HepG2 (cell line): ENCODE measurements at regions not wholly inside any gene's neighbourhood (a gene's known extent, or its start where the extent isn't known, plus 50 kb on each side); places are given as distances from the start of the nearest gene placed in this dataset.

Experiments used
- ATAC-seq: fragments of 200-7000 bp; cut with Tn5 transposase; 3 replicates; pipeline ENCODE4 v1.9.1; 2020; ENCODE audit warnings: mild to moderate bottlenecking, moderate library complexity
- BruUV-seq: library from RNA; stranded (reverse); fragments of 400-500 nt; replicated peaks from 2 replicates; lab custom pipeline; 2021; lab: Mats Ljungman, UMichigan
- CTCF ChIA-PET: fragments of 300-600 bp; formaldehyde crosslinking; extraction: SDS; loops from one replicate; lab custom pipeline; 2021; ENCODE audit warnings: low total read pairs, inconsistent platforms, low intra/inter-chr PET ratio; lab: Yijun Ruan, JAX
- POLR2A ChIA-PET: fragments of 350-600 bp; sonication (Branson Sonifier 250); formaldehyde crosslinking; loops from one replicate; lab custom pipeline; 2020; ENCODE audit warnings: antibody characterized with exemption, inconsistent platforms; lab: Yijun Ruan, JAX
- DNase-seq: peaks from one replicate; pipeline ENCODE4 v3.0.0-alpha.2; 2015; ENCODE audit warnings: low spot score
- FAIRE-seq: peaks from 3 replicates; lab custom pipeline; 2011; peaks lifted over from hg19 to GRCh38; lab: Jason Lieb, UNC
- H2AFZ ChIP-seq: one replicate; pipeline ENCODE4 v1.6.1; 2011; ENCODE audit warnings: low read length, inconsistent platforms
- H3K27ac ChIP-seq: fragments of 300-600 bp; 3 replicates; pipeline ENCODE4 v1.8.0; 2011; ENCODE audit warnings: mixed run types, mild to moderate bottlenecking, mixed read lengths, low read length, inconsistent platforms; ENCODE audit not compliant: insufficient read depth; ENCODE audit errors: extremely low read length
- H3K27me3 ChIP-seq, 2 experiments: fragments of 200-600 bp in 1 of 2; 2 replicates in 1 of 2; 3 replicates in 1 of 2; pipeline versions ENCODE4 v1.6.0 to v1.8.0; 2011; ENCODE audit warnings: low read length in 2 of 2, mild to moderate bottlenecking in 2 of 2, moderate library complexity in 2 of 2, inconsistent platforms in 1 of 2; ENCODE audit not compliant: insufficient read depth in 2 of 2, control insufficient read depth in 1 of 2
- H3K36me3 ChIP-seq, 2 experiments: fragments of 200-600 bp in 1 of 2; replicated peaks in 1 of 2; 2 replicates in 1 of 2; 3 replicates in 1 of 2; pipeline versions ENCODE4 v1.5.1 to v1.8.0; 2011; ENCODE audit warnings: low read length in 2 of 2, inconsistent platforms in 1 of 2; ENCODE audit not compliant: insufficient read depth in 2 of 2, control insufficient read depth in 1 of 2
- H3K4me1 ChIP-seq: 2 replicates; pipeline ENCODE4 v1.5.1; 2012; ENCODE audit warnings: low read length, inconsistent platforms; ENCODE audit not compliant: insufficient read depth
- H3K4me2 ChIP-seq: 2 replicates; pipeline ENCODE4 v1.6.0; 2011; ENCODE audit warnings: low read depth, low read length, inconsistent platforms
- H3K4me3 ChIP-seq, 3 experiments: fragments of 200-600 bp in 1 of 3; sonication (generic), shearing (Covaris generic) in 1 of 3; replicated peaks in 1 of 3; 2 replicates each; pipeline ENCODE4 v1.5.1; 2011 to 2016; ENCODE audit warnings: low read length in 3 of 3, inconsistent platforms in 2 of 3, low read depth in 2 of 3, mild to moderate bottlenecking in 2 of 3, control low read depth in 1 of 3, mixed read lengths in 1 of 3; ENCODE audit not compliant: insufficient read depth in 1 of 3
- H3K79me2 ChIP-seq: one replicate; pipeline ENCODE4 v1.6.1; 2011; ENCODE audit warnings: low read length, inconsistent platforms; ENCODE audit not compliant: insufficient read depth
- H3K9ac ChIP-seq: 2 replicates; pipeline ENCODE4 v1.6.0; 2011; ENCODE audit warnings: mild to moderate bottlenecking, low read depth, low read length, inconsistent platforms; ENCODE audit not compliant: insufficient read depth
- H3K9me3 ChIP-seq: 2 replicates; pipeline ENCODE4 v1.5.1; 2012; ENCODE audit warnings: mild to moderate bottlenecking, low read length
- H4K20me1 ChIP-seq: 2 replicates; pipeline ENCODE4 v1.6.0; 2011; ENCODE audit warnings: inconsistent platforms, mild to moderate bottlenecking, low read length, moderate library complexity; ENCODE audit not compliant: insufficient read depth
- IRF2 ChIP-seq: IDR thresholded peaks from 2 replicates; pipeline ENCODE4 v1.6.1; 2018; ENCODE audit warnings: missing genetic modification reagents, missing compliant biosample characterization
- PTBP1 ChIP-seq: fragments of 200-400 bp; formaldehyde crosslinking; IDR thresholded peaks from 2 replicates; pipeline ENCODE4 v1.6.1; 2018; ENCODE audit warnings: low read length, low read depth; ENCODE audit not compliant: poor library complexity, severe bottlenecking
- ZNF629 ChIP-seq: sonication (generic); formaldehyde crosslinking; conservative IDR thresholded peaks from 2 replicates; pipeline ENCODE4 v1.5.0; 2020; ENCODE audit warnings: missing genetic modification reagents
- ZNF644 ChIP-seq: IDR thresholded peaks from 2 replicates; pipeline ENCODE4 v1.6.1; 2016; ENCODE audit warnings: low read depth
- WGBS: methylation state at CpG from one replicate; pipeline ENCODE4 v1.1.6; 2017; ENCODE audit warnings: low lambda C conversion rate; 5-methylcytosine and 5-hydroxymethylcytosine counted together
- in situ Hi-C: cut with HindIII; loops from 2 replicates; pipeline ENCODE4 v1.10.0; 2017; ENCODE audit warnings: low pct_unique_long_range_greater_than_20kb; ENCODE audit not compliant: extremely low pct_ligation_motif_present
- intact Hi-C: fragments of 100-400 bp; cut with micrococcal nuclease; formaldehyde crosslinking; loops from one replicate; pipeline ENCODE4 v1.10.0; 2022; ENCODE audit not compliant: unreplicated experiment

- intact Hi-C loops: no loop called here
- no peak for FAIRE-seq
- Histone ChIP-seq H3K9ac (no peak overlapping the region), H3K4me3 (no peak overlapping the region), H4K20me1 (no peaks in the 10 kb centered on the region), H3K9me3 (no peaks in the 10 kb centered on the region), H3K36me3 (no peaks in the 10 kb centered on the region), H3K79me2 (no peaks in the 10 kb centered on the region), H2AFZ (no peak overlapping the region), H3K4me2 (no peak overlapping the region), H3K27me3 (0 out of 5 replicates have a peak, but pooled peaks cover 0 to 8% of the 10 kb centered on the region in 2 experiments), H3K27ac (no peak overlapping the region), H3K4me1 (no peaks in the 10 kb centered on the region)
- no peak for ATAC-seq
- TF ChIP-seq IRF2 (CRISPR knock-in tag): no peak
- CTCF ChIA-PET: no interaction called here
- no peak for DNase-seq
- POLR2A ChIA-PET: no interaction called here
- WGBS: 81% methylated on average over 4 of the region's 5 CpGs
- no TSS peak for BruUV-seq
- in situ Hi-C loops: no loop called here
These were observed 666.0 kb downstream of the MED13L start for GRCh38 chr12:115611477-115611876.

GRCh38 chr12:115609347-115609746 is 668.1 kb downstream of the MED13L start:
- no peak for FAIRE-seq
- Histone ChIP-seq H3K4me3 (no peak overlapping the region), H3K27ac (no peak overlapping the region), H3K9me3 (no peaks in the 10 kb centered on the region), H3K36me3 (no peaks in the 10 kb centered on the region), H3K79me2 (no peaks in the 10 kb centered on the region), H2AFZ (no peak overlapping the region), H3K9ac (no peak overlapping the region), H4K20me1 (no peaks in the 10 kb centered on the region), H3K27me3 (0 out of 5 replicates have a peak, but pooled peaks cover 0 to 8% of the 10 kb centered on the region in 2 experiments), H3K4me1 (no peaks in the 10 kb centered on the region), H3K4me2 (no peak overlapping the region)
- intact Hi-C loops: no loop called here
- no peak for ATAC-seq
- in situ Hi-C loops: no loop called here
- TF ChIP-seq ZNF629 (CRISPR knock-in tag): no peak
- TF ChIP-seq PTBP1: no peak
- TF ChIP-seq ZNF644: no peak
- ChIA-PET POLR2A (no interaction called here), CTCF (no interaction called here)
- DNase-seq: no peak
- 0% methylated on average over 1 of the region's 1 CpG for WGBS
- BruUV-seq: no TSS peak
